ENCODE measurements at regions not wholly inside any gene's neighbourhood (a gene's known extent, or its start where the extent isn't known, plus 50 kb on each side); places are given as distances from the start of the nearest gene placed in this dataset.

GRCh38 chr4:35884714-35885480 is 359.4 kb downstream of the ARAP2 start:
- H3K18ac ChIP-seq (ENCODE audit: extremely low read depth, low read length) = no peak overlapping the region
- no peak overlapping the region for H3K4ac ChIP-seq (replicated peaks; ENCODE audit: insufficient read length, low read depth, low read length)
- H4K8ac ChIP-seq (ENCODE audit: extremely low read depth, insufficient read depth, low read length) = no peak overlapping the region
- no peak overlapping the region for H4K91ac ChIP-seq (replicated peaks; ENCODE audit: insufficient read length, low read length)
- FAIRE-seq = no peak
- H3K27me3 ChIP-seq (replicated peaks in 1 of 4; ENCODE audit: control insufficient read depth in 3 of 4, extremely low read depth in 1 of 4, insufficient read depth in 3 of 4, low read length in 3 of 4) = no peaks in the 10 kb centered on the region
- no peak overlapping the region for H2BK5ac ChIP-seq (ENCODE audit: low read depth, low read length)
- H3K27ac ChIP-seq (ENCODE audit: low read depth, low read length) = no peak overlapping the region
- ChIA-PET CTCF (ENCODE audit: partially characterized antibody) (no interaction called here), POLR2A (ENCODE audit: partially characterized antibody) (no interaction called here)
- no peak overlapping the region for H2BK12ac ChIP-seq (ENCODE audit: low read depth, low read length)
- H2AK5ac ChIP-seq (ENCODE audit: low read depth, low read length) = no peak overlapping the region
- H4K20me1 ChIP-seq (replicated peaks in 1 of 2; ENCODE audit: control insufficient read depth in 1 of 2, insufficient read depth in 2 of 2, low read length in 2 of 2) = no peaks in the 10 kb centered on the region
- H2BK120ac ChIP-seq (replicated peaks; ENCODE audit: low read depth, low read length) = no peak overlapping the region
- H3K4me1 ChIP-seq (replicated peaks in 1 of 4; ENCODE audit: control insufficient read depth in 3 of 4, insufficient read depth in 4 of 4, low read length in 3 of 4) = no peaks in the 10 kb centered on the region
- H3K4me3 ChIP-seq (ENCODE audit: extremely low read depth in 1 of 4, insufficient read depth in 2 of 4, low read depth in 3 of 4, low read length in 4 of 4) = no peak overlapping the region
- H3K79me2 ChIP-seq (ENCODE audit: control insufficient read depth in 1 of 2, insufficient read depth in 2 of 2, low read length in 2 of 2) = no peaks in the 10 kb centered on the region
- no peak overlapping the region for H3K9ac ChIP-seq (replicated peaks in 1 of 4; ENCODE audit: extremely low read depth in 1 of 4, low read depth in 3 of 4, low read length in 3 of 4)
- no peak overlapping the region for H3K14ac ChIP-seq (ENCODE audit: insufficient read length)
- H3K56ac ChIP-seq (replicated peaks; ENCODE audit: insufficient read length, low read depth, low read length) = no peak overlapping the region
- WGBS, 2 experiments (ENCODE audit: extremely low coverage in 1 of 2, insufficient coverage in 1 of 2, insufficient read length in 1 of 2, insufficient replicate concordance in 2 of 2, low coverage in 1 of 2, low lambda C conversion rate in 2 of 2, missing lambda C conversion rate in 1 of 2) = 83% methylated on average over 3 of the region's 3 CpGs; no CpG with 5 or more reads in 1 of the 2 experiments
- no peak overlapping the region for H4K5ac ChIP-seq (ENCODE audit: insufficient read length, low read depth, low read length)
- no peak overlapping the region for H2AFZ ChIP-seq (ENCODE audit: low read length)
- H3K36me3 ChIP-seq (ENCODE audit: control insufficient read depth in 2 of 4, insufficient read depth in 4 of 4, low read length in 3 of 4) = no peaks in the 10 kb centered on the region
- H3K79me1 ChIP-seq (ENCODE audit: low read depth, low read length) = no peaks in the 10 kb centered on the region
- H3K4me2 ChIP-seq (ENCODE audit: insufficient read depth in 1 of 2, low read depth in 2 of 2, low read length in 2 of 2) = no peak overlapping the region
- no peak overlapping the region for H2BK15ac ChIP-seq (ENCODE audit: low read length)
- H3K23me2 ChIP-seq (ENCODE audit: low read depth, low read length) = no peaks in the 10 kb centered on the region
- no peak for DNase-seq (ENCODE audit: low read depth in 1 of 2, low spot score in 2 of 2)
- H3K9me3 ChIP-seq (ENCODE audit: insufficient read depth in 2 of 2, low read depth in 1 of 2, low read length in 1 of 2) = no peaks in the 10 kb centered on the region
- no peak overlapping the region for H2BK20ac ChIP-seq (ENCODE audit: low read length)
- no peak overlapping the region for H3K23ac ChIP-seq (ENCODE audit: insufficient read length)
- no peak for TF ChIP-seq BCL11A (IDR thresholded peaks at IDR 0.05; ENCODE audit: low read depth in 2 of 2, low read length in 2 of 2)
- no peak for TF ChIP-seq HDAC2 (IDR thresholded peaks at IDR 0.05; ENCODE audit: borderline replicate concordance in 1 of 2, low read depth in 2 of 2, low read length in 2 of 2)
- TF ChIP-seq NANOG (IDR thresholded peaks at IDR 0.05; ENCODE audit: insufficient read depth, low read depth, low read length, poor library complexity, severe bottlenecking) = no peak
- no peak for TF ChIP-seq POLR2A (IDR thresholded peaks at IDR 0.05; ENCODE audit: control extremely low read depth in 1 of 2, low read depth in 2 of 2, low read length in 2 of 2)
- no peak for TF ChIP-seq CBX5 (IDR thresholded peaks at IDR 0.05; ENCODE audit: low read depth, low read length)
- TF ChIP-seq RNF2 (IDR thresholded peaks at IDR 0.05; ENCODE audit: borderline replicate concordance, low read depth, low read length, missing control alignments, poor library complexity, severe bottlenecking) = no peak
- TF ChIP-seq PHF8 (conservative IDR thresholded peaks at IDR 0.05; ENCODE audit: low read depth, low read length) = no peak
- no peak for TF ChIP-seq CBX8 (IDR thresholded peaks at IDR 0.05; ENCODE audit: borderline replicate concordance, low read depth, low read length)
- no peak for TF ChIP-seq SP4 (IDR thresholded peaks at IDR 0.05; ENCODE audit: low read length)
- no peak for TF ChIP-seq SP1 (IDR thresholded peaks at IDR 0.05; ENCODE audit: low read depth, low read length)
- TF ChIP-seq CHD2 (IDR thresholded peaks at IDR 0.05; ENCODE audit: low read length) = no peak
- no peak for TF ChIP-seq SUZ12 (IDR thresholded peaks at IDR 0.05; ENCODE audit: low read length)
- TF ChIP-seq TAF1 (IDR thresholded peaks at IDR 0.05; ENCODE audit: low read depth, low read length) = no peak
- TF ChIP-seq POU5F1 (IDR thresholded peaks at IDR 0.05; ENCODE audit: low read depth, low read length) = no peak
